GM03348 (cell line): ENCODE measurements at regions not wholly inside any gene's neighbourhood (a gene's known extent, or its start where the extent isn't known, plus 50 kb on each side); places are given as distances from the start of the nearest gene placed in this dataset.

ENCODE experiments used
- DNase-seq: peaks from one replicate; pipeline ENCODE4 v3.0.0; 2012; ENCODE audit warnings: low spot score

DNA sequence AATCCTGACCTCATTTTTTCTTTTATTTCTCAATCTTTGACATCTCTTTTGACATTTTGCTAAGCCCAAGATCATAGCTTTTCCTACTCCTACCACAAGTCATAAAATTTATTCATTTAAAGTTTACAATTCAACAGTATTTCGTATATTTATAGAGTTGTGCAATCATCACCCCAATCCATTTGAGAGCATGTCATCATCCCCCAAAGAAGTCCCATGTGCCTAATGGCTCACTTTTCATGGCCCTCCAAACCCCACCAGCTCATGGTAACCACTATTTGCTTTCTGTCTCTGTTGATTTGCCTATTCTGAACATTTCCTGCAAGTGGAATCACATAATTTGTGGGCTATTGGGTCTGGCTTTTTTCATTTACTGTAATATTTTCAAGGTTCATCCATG lies 52.5 kb upstream of the GLI3 start:
- no peak for DNase-seq
